ENCODE measurements at regions not wholly inside any gene's neighbourhood (a gene's known extent, or its start where the extent isn't known, plus 50 kb on each side); places are given as distances from the start of the nearest gene placed in this dataset.
A peak's percentile ranks its signal among the peaks of the same experiment; 100 is the strongest.
"Not testable (repeated sequence)": the region's sequence is repeated elsewhere in the genome, so short reads cannot be mapped to it uniquely, and the experiment has no call there.

- Histone ChIP-seq H3K27me3 (no peaks in the 10 kb centered on the region), H3K9me3 (no peaks in the 10 kb centered on the region), H3K4me1 (peaks cover 0 to 2% (median 2%) of the 10 kb centered on the region in 4 donors), H3K36me3 (no peaks in the 10 kb centered on the region), H3K27ac (no peak overlapping the region), H3K4me3 (no peak overlapping the region)
- TF ChIP-seq CTCF (IDR thresholded peaks at IDR 0.05) (no peak), POLR2AphosphoS5 (IDR thresholded peaks at IDR 0.05) (no peak), POLR2A (IDR thresholded peaks at IDR 0.05) (no peak), EP300 (IDR thresholded peaks at IDR 0.05) (no peak)
- intact Hi-C loops (cut with DNase I), result no loop called here
- DNase-seq, result no peak
Measured at GRCh38 chr15:63444611-63445010, 59.8 kb upstream of the USP3 start.

DNA sequence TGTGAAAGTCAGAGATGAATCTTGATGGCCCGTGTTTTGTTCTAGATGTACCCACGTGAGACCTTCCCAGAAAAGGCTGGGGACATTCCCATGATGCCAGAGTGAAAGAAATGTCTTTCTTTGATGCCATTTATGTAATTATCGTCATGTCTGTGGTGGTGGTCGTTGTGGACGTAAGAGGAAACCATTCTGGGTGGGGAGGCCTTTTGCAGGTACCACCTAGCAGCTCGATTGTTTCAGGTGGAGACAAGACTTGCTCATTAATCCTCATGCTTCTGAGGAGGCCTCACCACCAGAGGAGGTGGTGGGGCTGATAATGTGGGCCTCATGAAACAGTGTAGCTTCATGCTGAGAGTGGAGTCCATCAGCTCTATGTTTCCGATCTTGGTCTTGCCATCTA lies 58.1 kb upstream of the USP3 start:
- WGBS, 2 donors, result 69 to 79% methylated on average over 7 of the region's 7 CpGs
- Histone ChIP-seq H3K4me3 (no peak overlapping the region), H3K9me3 (no peaks in the 10 kb centered on the region), H3K4me1 (peaks cover 0 to 8% (median 5%) of the 10 kb centered on the region in 4 donors), H3K27ac (no peak overlapping the region), H3K36me3 (no peaks in the 10 kb centered on the region), H3K27me3 (no peaks in the 10 kb centered on the region)
- no peak for DNase-seq
- intact Hi-C loops (cut with DNase I), result no loop called here
- TF ChIP-seq POLR2AphosphoS5 (IDR thresholded peaks at IDR 0.05) (no peak), POLR2A (IDR thresholded peaks at IDR 0.05) (no peak), EP300 (IDR thresholded peaks at IDR 0.05) (no peak), CTCF (IDR thresholded peaks at IDR 0.05) (no peak)

DNA sequence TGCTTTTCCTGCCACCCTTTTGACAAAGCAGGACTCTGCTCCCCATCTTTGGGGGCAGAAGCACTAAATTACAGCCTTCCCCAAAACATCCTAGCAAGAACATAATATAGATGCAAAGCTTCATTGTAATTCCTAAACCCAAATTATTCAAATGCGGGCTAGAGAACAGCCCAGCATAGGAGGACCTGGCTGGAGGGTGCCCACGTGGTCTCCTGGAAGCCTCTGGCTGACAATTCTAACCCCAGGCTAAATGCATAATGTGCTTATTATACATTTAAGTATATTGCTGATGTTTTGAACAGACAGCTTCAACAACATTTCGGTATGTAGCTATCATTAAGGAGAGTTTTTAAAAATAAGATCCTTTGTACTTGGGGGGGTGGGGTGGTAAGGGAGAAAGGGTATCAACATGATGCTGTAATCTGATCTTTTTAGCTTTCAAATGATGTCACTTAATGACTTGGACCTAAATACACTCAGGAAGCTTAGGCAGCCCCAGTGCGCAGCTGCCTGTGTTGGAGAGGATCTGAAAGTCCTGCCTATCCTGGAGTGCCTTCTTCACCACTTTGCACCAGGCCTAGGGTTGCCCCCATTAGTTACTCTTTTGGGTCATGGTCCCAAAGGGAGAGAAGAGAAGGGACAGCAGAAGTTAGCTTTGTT lies 57.2 kb upstream of the USP3 start:
- H3K4me3 ChIP-seq, result no peak overlapping the region
- WGBS, 2 donors, result 91% methylated on average over 4 of the region's 4 CpGs
- no peaks in the 10 kb centered on the region for H3K36me3 ChIP-seq
- H3K4me1 ChIP-seq, result peaks cover 0 to 8% (median 5%) of the 10 kb centered on the region in 4 donors
- H3K27ac ChIP-seq, result no peak overlapping the region
- no peaks in the 10 kb centered on the region for H3K9me3 ChIP-seq
- H3K27me3 ChIP-seq, result no peaks in the 10 kb centered on the region
- TF ChIP-seq POLR2A (IDR thresholded peaks at IDR 0.05) (no peak), POLR2AphosphoS5 (IDR thresholded peaks at IDR 0.05) (no peak), CTCF (IDR thresholded peaks at IDR 0.05) (no peak), EP300 (IDR thresholded peaks at IDR 0.05) (no peak)
- intact Hi-C loops (cut with DNase I), result no loop called here
- DNase-seq, result no peak

DNA sequence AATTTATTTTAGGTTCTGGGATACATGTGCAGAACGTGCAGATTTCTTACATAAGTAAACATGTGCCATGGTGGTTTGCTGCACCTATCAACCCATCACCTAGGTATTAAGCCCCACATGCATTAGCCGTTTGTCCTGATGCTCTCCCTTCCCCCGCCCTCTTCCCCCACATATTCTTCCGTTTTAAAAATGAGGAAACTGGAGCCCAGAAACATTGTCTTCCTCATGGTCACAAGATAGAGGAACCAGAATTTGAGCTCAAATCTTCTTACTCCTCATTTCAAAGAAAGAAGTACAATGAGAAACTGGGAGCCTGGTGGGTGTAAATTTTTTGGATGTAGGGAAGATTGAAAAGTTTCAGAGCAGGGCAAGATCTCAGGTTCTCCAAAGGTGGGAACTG lies 56.1 kb upstream of the USP3 start:
- Histone ChIP-seq H3K9me3 (no peaks in the 10 kb centered on the region), H3K4me3 (no peak overlapping the region), H3K27ac (peak overlapping the region in 2 of 4 donors; percentile 35 to 39), H3K27me3 (no peaks in the 10 kb centered on the region), H3K36me3 (no peaks in the 10 kb centered on the region), H3K4me1 (peaks cover 0 to 8% (median 5%) of the 10 kb centered on the region in 4 donors)
- no peak for DNase-seq
- intact Hi-C loops (cut with DNase I), result no loop called here
- TF ChIP-seq EP300 (IDR thresholded peaks at IDR 0.05) (no peak), POLR2AphosphoS5 (IDR thresholded peaks at IDR 0.05) (no peak), POLR2A (IDR thresholded peaks at IDR 0.05) (no peak), CTCF (IDR thresholded peaks at IDR 0.05) (no peak)
- WGBS, 2 donors, result 64 to 81% methylated on average over 4 of the region's 4 CpGs

DNA sequence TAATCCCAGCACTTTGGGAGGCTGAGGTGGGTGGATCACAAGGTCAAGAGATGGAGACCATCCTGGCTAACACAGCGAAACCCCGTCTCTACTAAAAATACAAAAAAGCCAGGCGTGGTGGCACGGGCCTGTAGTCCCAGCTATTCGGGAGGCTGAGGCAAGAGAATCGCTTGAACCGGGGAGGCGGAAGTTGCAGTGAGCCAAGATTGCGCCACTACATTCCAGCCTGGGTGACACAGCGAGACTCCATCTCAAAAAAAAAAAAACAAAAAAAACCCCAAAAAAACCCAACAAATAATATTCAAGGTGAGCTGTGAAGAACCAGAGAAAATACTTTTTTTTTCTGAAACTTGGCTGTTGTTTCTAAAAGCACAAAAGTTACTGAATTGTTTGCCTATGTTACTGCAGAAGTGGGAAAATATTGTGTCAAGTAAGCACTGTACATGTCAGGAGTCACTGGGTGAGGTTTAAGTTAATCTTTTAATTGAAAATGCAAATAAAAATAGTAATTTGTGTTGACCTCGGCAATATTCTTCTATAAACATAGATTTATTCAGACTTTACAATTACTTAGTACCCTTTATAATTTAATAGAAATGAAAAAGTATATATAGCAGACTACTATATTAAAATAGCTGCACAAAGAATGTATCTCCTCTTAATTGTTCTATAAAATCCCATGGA lies 55.4 kb upstream of the USP3 start:
- intact Hi-C loops (cut with DNase I); H3K4me1 ChIP-seq; H3K36me3 ChIP-seq; DNase-seq; H3K9me3 ChIP-seq; H3K27me3 ChIP-seq; H3K4me3 ChIP-seq: not testable (repeated sequence)
- 89 to 92% methylated on average over 11 of the region's 11 CpGs for WGBS, 2 donors
- H3K27ac ChIP-seq, result peak overlapping the region in 2 of 4 donors; percentile 35 to 39

Data from sigmoid colon (tissue), 6 donors.